Thyroid gland (tissue), 4 donors: ENCODE measurements at regions not wholly inside any gene's neighbourhood (a gene's known extent, or its start where the extent isn't known, plus 50 kb on each side); places are given as distances from the start of the nearest gene placed in this dataset.

Experiments used
- CTCF ChIP-seq, 6 experiments: fragments of 200-600 bp in 3 of 6; fragments of 450-650 bp in 3 of 6; sonication (generic) in 3 of 6; IDR thresholded peaks; one replicate each; pipeline ENCODE4 v1.5.1; 2016 to 2019; ENCODE audit warnings: antibody characterized with exemption in 6 of 6, mild to moderate bottlenecking in 2 of 6, inconsistent platforms in 1 of 6, moderate library complexity in 1 of 6
- POLR2A ChIP-seq, 2 donors: fragments of 450-650 bp; IDR thresholded peaks; one replicate each; pipeline ENCODE4 v1.6.1; 2017; ENCODE audit warnings: antibody characterized with exemption in 2 of 2, mild to moderate bottlenecking in 2 of 2, moderate library complexity in 1 of 2

- TF ChIP-seq POLR2A (IDR thresholded peaks at IDR 0.05) (no peak), CTCF (IDR thresholded peaks at IDR 0.05) (no peak)
These were observed 59.8 kb upstream of the RCBTB2 start for GRCh38 chr13:48592688-48593049.
